Esophagus muscularis mucosa (tissue), 4 donors: ENCODE measurements at regions not wholly inside any gene's neighbourhood (a gene's known extent, or its start where the extent isn't known, plus 50 kb on each side); places are given as distances from the start of the nearest gene placed in this dataset.
A peak's percentile ranks its signal among the peaks of the same experiment; 100 is the strongest.
"Not testable (repeated sequence)": the region's sequence is repeated elsewhere in the genome, so short reads cannot be mapped to it uniquely, and the experiment has no call there.

ENCODE experiments used
- DNase-seq: peaks from one replicate; pipeline ENCODE4 v3.0.0-alpha.2; 2017; ENCODE audit errors: extremely low spot score
- H3K27ac ChIP-seq, 4 donors: fragments of 200-600 bp; sonication (generic); replicated peaks in 1 of 4; 1 replicate in 3 of 4; 2 replicates in 1 of 4; pipeline ENCODE4 v1.5.1; 2016 to 2019; ENCODE audit warnings: mild to moderate bottlenecking in 1 of 4
- H3K27me3 ChIP-seq, 4 donors: fragments of 200-600 bp; sonication (generic); one replicate each; pipeline versions ENCODE4 v1.5.1 to v1.6.0; 2016 to 2019
- H3K36me3 ChIP-seq, 4 donors: fragments of 200-600 bp; sonication (generic); one replicate each; pipeline ENCODE4 v1.5.1; 2016 to 2019
- H3K4me1 ChIP-seq, 4 donors: fragments of 200-600 bp; sonication (generic); one replicate each; pipeline ENCODE4 v1.5.1; 2016 to 2019
- H3K4me3 ChIP-seq, 4 donors: fragments of 200-600 bp; sonication (generic); 1 replicate in 2 of 4; 2 replicates in 2 of 4; pipeline ENCODE4 v1.5.1; 2016 to 2019; ENCODE audit warnings: mild to moderate bottlenecking in 4 of 4, moderate library complexity in 1 of 4
- H3K9me3 ChIP-seq, 4 donors: fragments of 200-600 bp; sonication (generic); 1 replicate in 3 of 4; 2 replicates in 1 of 4; pipeline ENCODE4 v1.5.1; 2016 to 2019
- CTCF ChIP-seq, 3 experiments: fragments of 200-600 bp in 2 of 3; fragments of 450-650 bp in 1 of 3; sonication (generic) in 2 of 3; IDR thresholded peaks; one replicate each; pipeline ENCODE4 v1.5.1; 2017 to 2019; ENCODE audit warnings: antibody characterized with exemption in 3 of 3, mild to moderate bottlenecking in 2 of 3, moderate library complexity in 1 of 3
- EP300 ChIP-seq: sonication (generic); formaldehyde crosslinking; IDR thresholded peaks from one replicate; pipeline ENCODE4 v1.6.1; 2017; ENCODE audit warnings: antibody characterized with exemption
- POLR2A ChIP-seq: fragments of 450-650 bp; IDR thresholded peaks from one replicate; pipeline ENCODE4 v1.6.1; 2017; ENCODE audit warnings: antibody characterized with exemption, moderate library complexity, mild to moderate bottlenecking, low read depth
- POLR2AphosphoS5 ChIP-seq, 2 donors: sonication (generic); formaldehyde crosslinking; IDR thresholded peaks; one replicate each; pipeline ENCODE4 v1.6.1; 2017; ENCODE audit warnings: antibody characterized with exemption in 2 of 2
- WGBS: methylation state at CpG from one replicate; pipeline ENCODE4 v1.1.5; 2018; 5-methylcytosine and 5-hydroxymethylcytosine counted together
- intact Hi-C: fragments of 100-400 bp; cut with DNase I; formaldehyde crosslinking; loops from one replicate; pipeline ENCODE4 v1.15.1; 2023

- Histone ChIP-seq H3K9me3 (no peaks in the 10 kb centered on the region), H3K36me3 (no peaks in the 10 kb centered on the region), H3K4me3 (no peak overlapping the region), H3K27me3 (no peaks in the 10 kb centered on the region), H3K27ac (peak overlapping the region; percentile 40 to 63 (median 56)), H3K4me1 (peaks cover 18 to 42% (median 32%) of the 10 kb centered on the region in 4 donors)
- no peak for DNase-seq
- intact Hi-C loops, result no loop called here
- TF ChIP-seq POLR2A (no peak), POLR2AphosphoS5 (IDR thresholded peaks at IDR 0.05) (peak; percentile 64 to 76)
- 36% methylated on average over 5 of the region's 5 CpGs for WGBS
Observed at GRCh38 chr20:23143098-23143497, 57.0 kb upstream of the CD93 start.

GRCh38 chr20:23142162-23143050, 56.3 kb upstream of the CD93 start:
- no peak overlapping the region for H3K4me3 ChIP-seq
- peaks cover 14 to 35% (median 27%) of the 10 kb centered on the region in 4 donors for H3K4me1 ChIP-seq
- no peak for DNase-seq
- H3K27me3 ChIP-seq, result no peaks in the 10 kb centered on the region
- TF ChIP-seq EP300, result no peak
- no peak for TF ChIP-seq CTCF (IDR thresholded peaks at IDR 0.05)
- TF ChIP-seq POLR2AphosphoS5 (IDR thresholded peaks at IDR 0.05), result no peak
- no peak for TF ChIP-seq POLR2A
- H3K36me3 ChIP-seq, result no peaks in the 10 kb centered on the region
- 81% methylated on average over 16 of the region's 16 CpGs for WGBS
- intact Hi-C loops, result no loop called here
- peak overlapping the region; percentile 40 to 63 (median 56) for H3K27ac ChIP-seq
- no peaks in the 10 kb centered on the region for H3K9me3 ChIP-seq

GRCh38 chr20:23141450-23142161, 55.5 kb upstream of the CD93 start:
- 78% methylated on average over 10 of the region's 10 CpGs for WGBS
- DNase-seq, result no peak
- H3K4me1 ChIP-seq, result peaks cover 13 to 30% (median 25%) of the 10 kb centered on the region in 4 donors
- no peak overlapping the region for H3K4me3 ChIP-seq
- no peaks in the 10 kb centered on the region for H3K27me3 ChIP-seq
- TF ChIP-seq POLR2A, result no peak
- TF ChIP-seq POLR2AphosphoS5 (IDR thresholded peaks at IDR 0.05), result no peak
- TF ChIP-seq CTCF (IDR thresholded peaks at IDR 0.05), result no peak
- no peak for TF ChIP-seq EP300
- H3K36me3 ChIP-seq, result no peaks in the 10 kb centered on the region
- no peaks in the 10 kb centered on the region for H3K9me3 ChIP-seq
- intact Hi-C loops, result no loop called here
- H3K27ac ChIP-seq, result peak overlapping the region in 3 of 4 donors; percentile 40 to 63 (median 61)

DNA sequence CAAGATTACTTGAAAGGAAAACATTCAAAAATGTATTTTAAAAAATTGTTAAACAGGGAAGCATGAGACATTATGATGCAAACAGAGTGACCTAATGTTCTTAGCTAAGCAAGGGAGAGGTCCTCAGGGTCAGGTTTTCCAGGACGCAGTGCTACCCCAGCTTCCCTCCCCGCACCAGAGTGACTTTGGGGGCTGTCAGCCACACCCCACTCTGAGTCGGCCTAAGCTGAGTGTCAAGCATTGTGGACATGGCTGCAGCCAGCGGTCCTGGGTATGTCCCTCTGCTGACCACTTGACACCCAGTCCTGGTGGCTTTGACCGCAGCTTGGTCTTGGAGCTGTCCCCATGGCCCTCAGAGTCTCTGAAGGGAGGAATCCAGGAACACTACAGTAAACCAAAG, 54.9 kb upstream of the CD93 start:
- Histone ChIP-seq H3K4me1 (peaks cover 13 to 30% (median 25%) of the 10 kb centered on the region in 4 donors), H3K36me3 (no peaks in the 10 kb centered on the region), H3K4me3 (no peak overlapping the region), H3K9me3 (no peaks in the 10 kb centered on the region), H3K27ac (peak overlapping the region in 1 of 4 donors; percentile 40), H3K27me3 (no peaks in the 10 kb centered on the region)
- intact Hi-C loops, result no loop called here
- 77% methylated on average over 4 of the region's 5 CpGs for WGBS
- no peak for DNase-seq
- no peak for TF ChIP-seq POLR2AphosphoS5 (IDR thresholded peaks at IDR 0.05)
- TF ChIP-seq POLR2A, result no peak
- no peak for TF ChIP-seq EP300

GRCh38 chr20:23139984-23140383, 53.9 kb upstream of the CD93 start:
- H3K36me3 ChIP-seq, H3K27ac ChIP-seq, H3K4me3 ChIP-seq, H3K9me3 ChIP-seq, H3K27me3 ChIP-seq, DNase-seq, intact Hi-C loops: not testable (repeated sequence)
- H3K4me1 ChIP-seq, result peaks cover 13 to 26% (median 21%) of the 10 kb centered on the region in 4 donors
- 100% methylated on average over 1 of the region's 1 CpG for WGBS

DNA sequence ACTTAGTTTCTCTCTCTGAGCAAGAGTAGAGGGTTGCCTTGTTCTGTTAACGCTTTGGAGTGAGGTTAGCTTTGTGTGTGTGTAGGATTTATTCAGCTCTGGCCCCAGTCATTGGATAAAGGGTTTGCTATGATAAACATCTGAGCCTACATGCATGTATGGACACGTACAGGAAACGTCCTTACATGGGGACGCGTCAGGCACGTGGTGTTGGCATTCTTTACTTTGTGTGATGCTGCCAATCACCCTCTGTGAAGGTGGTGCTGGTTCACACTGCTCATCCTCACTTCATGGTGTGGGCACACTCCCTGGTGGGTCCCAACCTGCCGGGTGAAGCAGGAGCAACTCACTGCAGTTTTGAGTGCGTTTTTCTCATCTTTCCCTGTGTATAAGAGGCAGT, 53.4 kb upstream of the CD93 start:
- Histone ChIP-seq H3K9me3 (no peaks in the 10 kb centered on the region), H3K27ac (no peak overlapping the region), H3K27me3 (no peaks in the 10 kb centered on the region), H3K4me3 (no peak overlapping the region), H3K4me1 (peaks cover 13 to 21% (median 18%) of the 10 kb centered on the region in 4 donors), H3K36me3 (no peaks in the 10 kb centered on the region)
- intact Hi-C loops, result no loop called here
- WGBS, result 88% methylated on average over 8 of the region's 8 CpGs
- no peak for DNase-seq
- TF ChIP-seq CTCF (IDR thresholded peaks at IDR 0.05), result no peak
- no peak for TF ChIP-seq EP300
- TF ChIP-seq POLR2A, result no peak
- no peak for TF ChIP-seq POLR2AphosphoS5 (IDR thresholded peaks at IDR 0.05)
